Liver (tissue), 3 donors: ENCODE measurements at regions not wholly inside any gene's neighbourhood (a gene's known extent, or its start where the extent isn't known, plus 50 kb on each side); places are given as distances from the start of the nearest gene placed in this dataset.
"Not testable (repeated sequence)": the region's sequence is repeated elsewhere in the genome, so short reads cannot be mapped to it uniquely, and the experiment has no call there.

ENCODE experiments used
- ATF3 ChIP-seq: IDR thresholded peaks from 2 replicates; pipeline ENCODE4 v1.6.1; 2016; ENCODE audit warnings: antibody characterized with exemption
- CTCF ChIP-seq: fragments of 150-350 bp; IDR thresholded peaks from 2 replicates; pipeline ENCODE4 v1.5.1; 2017; ENCODE audit warnings: improper control_type of control experiment, low read depth, low read length; ENCODE audit not compliant: missing input control
- EGR1 ChIP-seq, 2 donors: IDR thresholded peaks; 2 replicates each; pipeline ENCODE4 v1.6.1; 2016 to 2018; ENCODE audit warnings: antibody characterized with exemption in 2 of 2, low read depth in 2 of 2
- FOXA1 ChIP-seq: IDR thresholded peaks from 2 replicates; pipeline ENCODE4 v1.6.1; 2016; ENCODE audit warnings: antibody characterized with exemption
- GABPA ChIP-seq, 2 donors: IDR thresholded peaks in 1 of 2; conservative IDR thresholded peaks in 1 of 2; 2 replicates each; pipeline ENCODE4 v1.6.1; 2016; ENCODE audit warnings: antibody characterized with exemption in 2 of 2, mild to moderate bottlenecking in 1 of 2, moderate library complexity in 1 of 2
- RAD21 ChIP-seq, 2 donors: IDR thresholded peaks; 2 replicates each; pipeline ENCODE4 v1.6.1; 2016; ENCODE audit warnings: antibody characterized with exemption in 2 of 2, mild to moderate bottlenecking in 2 of 2
- SP1 ChIP-seq: IDR thresholded peaks from 2 replicates; pipeline ENCODE4 v1.6.1; 2018; ENCODE audit warnings: antibody characterized with exemption, mild to moderate bottlenecking
- ZBTB33 ChIP-seq: IDR thresholded peaks from 2 replicates; pipeline ENCODE4 v1.6.1; 2016; ENCODE audit warnings: antibody characterized with exemption
- donor health status: healthy.
- donor health status: healthy.

GRCh38 chr7:66554291-66554690 lies 74.4 kb upstream of the KCTD7 start:
- TF ChIP-seq CTCF; ZBTB33; EGR1 (IDR thresholded peaks at IDR 0.05; ENCODE audit: low read depth in 2 of 2); ATF3; RAD21 (IDR thresholded peaks at IDR 0.05); GABPA (IDR thresholded peaks at IDR 0.05 in 1 of 2, conservative IDR thresholded peaks at IDR 0.05 in 1 of 2); FOXA1; SP1: not testable (repeated sequence)
